Activated gamma-delta T cell treated with anti-CD3 and anti-CD28 coated beads, Interleukin-2, amount 50 U/mL, for 16 hours (primary cell): ENCODE measurements at regions not wholly inside any gene's neighbourhood (a gene's known extent, or its start where the extent isn't known, plus 50 kb on each side); places are given as distances from the start of the nearest gene placed in this dataset.
"Not testable (repeated sequence)": the region's sequence is repeated elsewhere in the genome, so short reads cannot be mapped to it uniquely, and the experiment has no call there.

Experiments
- DNase-seq: peaks from one replicate; pipeline ENCODE4 v3.0.0-alpha.2; 2020; ENCODE audit warnings: low read depth

DNA sequence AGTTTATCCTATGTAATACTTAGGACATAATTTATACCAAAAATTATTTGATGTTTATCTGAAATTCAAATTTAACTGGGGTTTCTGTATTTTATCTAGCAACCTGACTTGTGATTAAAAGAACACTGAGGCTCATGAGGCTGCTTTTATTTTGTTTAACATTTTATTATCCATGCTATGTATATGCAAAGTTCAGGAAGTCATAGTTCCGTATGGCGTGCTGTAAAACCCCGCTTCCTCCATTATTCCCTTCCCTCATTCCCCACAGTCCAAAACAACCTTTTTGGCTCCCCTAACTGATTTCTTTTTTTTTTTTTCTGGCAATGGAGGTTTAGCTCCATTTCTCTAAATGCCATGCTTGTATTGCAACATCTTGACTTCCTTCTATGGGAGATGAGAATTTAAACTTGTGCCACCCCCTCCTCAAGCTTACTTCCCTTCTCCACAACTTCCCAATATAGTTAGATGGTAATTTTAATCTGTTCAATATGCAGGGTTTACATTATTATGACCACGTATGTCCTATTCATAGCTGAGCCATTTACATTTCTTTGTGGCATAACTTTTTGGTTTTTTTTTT, 138.0 kb upstream of the DNAH14 start:
- no peak for DNase-seq

GRCh38 chr1:224795591-224795990, 133.9 kb upstream of the DNAH14 start:
- no peak for DNase-seq

GRCh38 chr1:224799083-224799482, 130.4 kb upstream of the DNAH14 start:
- DNase-seq = no peak

- no peak for DNase-seq
Observed at GRCh38 chr1:224800486-224801119, 128.9 kb upstream of the DNAH14 start.

DNA sequence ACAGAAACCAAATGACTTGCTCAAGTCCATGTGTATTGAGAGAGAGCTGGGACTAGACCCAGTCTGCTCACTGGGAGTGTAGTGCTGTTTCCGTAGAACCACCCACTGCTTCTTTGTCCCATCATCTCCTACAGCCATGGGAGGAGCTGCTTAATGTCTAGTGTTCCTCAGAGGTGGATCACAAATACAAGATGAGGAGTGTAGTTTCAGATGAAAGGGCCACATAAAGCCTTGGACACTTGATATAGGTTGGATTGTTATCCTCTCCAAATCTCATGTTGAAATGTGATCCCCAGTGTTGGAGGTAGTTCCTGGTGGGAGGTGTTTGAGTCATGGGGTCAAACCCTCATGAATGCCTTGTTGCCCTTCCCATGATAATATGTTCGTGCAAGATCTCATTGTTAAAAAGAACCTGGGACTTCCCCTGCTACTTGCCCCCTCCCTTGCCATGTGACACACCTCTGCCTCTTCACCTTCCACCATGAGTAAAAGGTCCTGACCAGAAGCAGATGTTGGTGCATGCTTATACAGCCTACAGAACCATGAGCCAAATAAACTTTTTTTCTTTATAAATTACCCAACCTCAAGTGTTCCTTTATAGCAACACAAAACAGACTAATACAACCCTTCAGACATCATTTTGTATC, 127.5 kb upstream of the DNAH14 start:
- DNase-seq = no peak

DNA sequence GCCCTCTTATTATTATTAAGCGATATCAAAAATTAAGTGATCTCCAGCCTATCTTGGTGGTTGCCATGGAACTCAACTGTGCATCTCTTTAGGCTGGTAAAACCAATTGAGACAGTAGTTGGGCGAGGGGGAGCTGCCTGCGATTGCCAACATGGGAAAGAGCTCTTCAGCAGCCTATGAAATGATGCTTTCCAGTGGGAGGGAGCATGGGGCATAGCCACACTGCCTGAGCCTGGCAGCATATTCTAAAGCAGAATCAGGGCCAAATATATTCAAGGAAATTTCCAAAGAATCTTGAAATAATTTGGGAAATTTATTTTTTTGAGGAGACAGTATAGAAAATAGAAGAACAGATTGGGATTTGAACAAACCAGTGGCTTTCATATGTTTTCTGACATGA, 126.9 kb upstream of the DNAH14 start:
- no peak for DNase-seq

DNA sequence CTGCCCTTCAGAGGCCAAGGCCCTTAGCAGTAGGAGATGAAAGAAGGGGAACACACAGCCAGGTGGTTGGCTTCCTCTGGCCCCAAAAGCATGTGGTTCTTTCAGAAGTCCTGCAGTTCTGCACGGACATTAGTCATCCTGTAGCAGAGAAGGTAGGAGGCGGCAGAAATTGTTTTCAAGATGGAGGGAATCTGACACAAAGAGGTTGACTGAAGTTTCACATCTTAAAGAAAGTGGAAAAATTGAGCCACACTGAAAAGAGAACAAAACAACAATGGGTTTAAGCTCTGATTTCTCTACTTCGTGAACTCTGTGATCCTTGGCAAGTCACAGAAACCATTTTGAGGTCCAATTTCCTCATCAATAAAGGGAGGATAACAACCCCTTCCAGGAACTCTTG, 125.3 kb upstream of the DNAH14 start:
- no peak for DNase-seq

DNA sequence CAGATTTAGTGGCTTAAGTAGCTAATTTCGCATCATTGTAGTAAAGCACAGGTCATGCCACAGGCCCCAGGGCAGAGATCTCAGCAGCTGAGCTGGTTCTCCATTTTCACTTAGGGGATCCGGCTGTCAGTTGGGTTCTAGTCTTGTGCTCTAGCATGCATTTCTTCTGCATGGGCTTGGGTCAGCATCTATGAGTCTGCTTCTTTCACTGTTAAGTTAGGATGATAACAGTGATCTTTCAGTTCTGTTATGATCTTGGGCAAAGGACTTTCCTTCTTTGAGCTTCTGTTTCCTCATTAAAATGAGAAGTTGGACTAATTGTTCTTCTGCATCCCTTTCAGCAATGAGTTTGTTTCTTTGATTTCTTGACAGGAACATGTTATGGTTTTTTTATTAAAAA, 123.6 kb upstream of the DNAH14 start:
- no peak for DNase-seq

DNA sequence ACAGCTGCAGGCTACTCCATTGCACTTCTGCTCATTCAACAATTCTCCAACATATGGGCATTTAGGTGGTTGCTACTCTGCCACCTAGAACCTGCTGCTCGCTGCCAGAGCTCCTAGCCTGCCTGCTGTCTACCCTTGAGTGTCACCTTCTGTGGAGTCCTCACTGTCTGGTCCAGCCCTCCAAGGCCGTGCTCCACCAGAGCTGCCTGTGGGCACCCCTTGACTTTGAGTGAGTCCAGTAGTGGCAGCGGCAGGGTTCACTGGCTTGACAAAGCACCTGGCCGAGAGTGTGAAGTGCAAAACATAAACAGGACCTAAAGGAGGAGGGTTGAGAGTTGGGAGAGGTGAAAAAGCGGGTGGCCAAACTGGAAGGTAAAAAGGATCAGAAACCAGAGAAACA, 120.3 kb upstream of the DNAH14 start:
- DNase-seq = no peak

DNA sequence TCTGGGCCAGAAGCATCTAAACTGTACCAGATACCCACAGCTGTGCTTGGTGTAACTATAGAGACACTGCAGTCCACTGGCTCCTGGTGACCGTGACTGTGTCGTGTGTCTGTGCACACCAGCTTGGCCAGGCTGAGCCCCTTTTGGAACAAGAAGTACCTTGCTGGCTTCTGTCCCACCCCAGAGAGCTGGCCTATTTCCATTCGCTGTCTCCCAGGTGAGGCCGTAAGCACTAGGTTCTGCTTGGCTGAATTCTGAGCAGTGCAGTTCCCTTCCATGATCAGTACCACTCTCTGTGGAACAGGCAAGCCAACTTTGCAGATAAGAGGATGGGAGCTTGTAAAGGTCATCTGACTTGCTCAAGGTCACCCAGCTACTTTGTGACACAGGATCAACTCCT, 119.9 kb upstream of the DNAH14 start:
- DNase-seq = no peak

DNA sequence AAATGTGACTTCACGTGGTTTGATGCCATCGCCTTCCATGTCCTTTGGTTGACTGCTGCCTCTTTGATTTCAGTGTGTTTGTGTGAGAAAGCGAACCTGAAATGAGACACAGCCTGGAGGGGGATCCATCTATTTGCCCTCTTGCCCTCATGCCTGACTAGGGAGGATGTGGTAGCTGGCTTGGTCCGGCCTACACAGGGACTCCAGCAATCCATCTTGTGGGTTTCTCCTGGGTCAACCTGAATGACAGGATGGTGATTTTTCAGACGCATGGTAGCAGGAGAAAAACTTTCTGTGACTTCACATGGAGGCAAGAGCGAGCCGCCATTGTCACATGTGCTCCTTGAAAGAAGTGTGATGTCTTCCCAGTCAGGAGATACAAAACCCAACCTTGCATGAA, 117.9 kb upstream of the DNAH14 start:
- no peak for DNase-seq

DNA sequence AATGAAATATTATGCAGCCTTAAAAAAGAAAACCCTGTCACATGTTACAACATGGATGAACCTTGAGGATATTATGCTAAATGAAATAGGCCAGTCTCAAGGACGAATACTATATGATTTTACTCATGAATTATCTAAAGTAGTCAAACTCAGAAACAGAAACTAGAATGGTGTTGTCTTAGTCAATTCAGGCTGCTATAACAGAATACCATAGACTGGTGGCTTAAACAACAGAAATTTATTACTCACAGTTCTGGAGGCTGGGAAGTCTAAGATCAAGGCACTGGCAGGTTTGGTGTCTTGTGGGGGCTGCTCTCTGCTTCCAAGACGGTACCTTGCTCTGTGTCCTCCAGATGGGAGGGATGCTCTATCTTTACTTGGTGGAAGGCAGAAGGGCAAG, 113.8 kb upstream of the DNAH14 start:
- no peak for DNase-seq

DNA sequence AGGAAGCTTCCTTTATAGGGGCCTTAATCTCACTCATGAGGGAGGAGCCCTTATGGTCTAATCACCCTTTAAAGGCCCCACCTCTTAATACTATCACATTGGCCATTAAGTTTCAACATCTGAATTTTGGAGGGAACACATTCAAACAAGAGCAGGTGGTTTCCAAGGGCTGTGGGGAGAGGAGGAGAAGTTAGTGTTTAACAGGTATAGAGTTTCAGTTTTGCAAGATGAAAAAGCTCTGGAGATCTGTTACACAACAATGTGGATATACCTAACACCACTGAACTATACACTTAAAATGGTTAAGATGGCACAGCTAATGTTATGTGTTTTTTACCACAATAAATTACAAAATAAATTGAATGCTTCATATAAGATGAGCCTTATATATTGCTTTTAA, 113.4 kb upstream of the DNAH14 start:
- DNase-seq = no peak

DNA sequence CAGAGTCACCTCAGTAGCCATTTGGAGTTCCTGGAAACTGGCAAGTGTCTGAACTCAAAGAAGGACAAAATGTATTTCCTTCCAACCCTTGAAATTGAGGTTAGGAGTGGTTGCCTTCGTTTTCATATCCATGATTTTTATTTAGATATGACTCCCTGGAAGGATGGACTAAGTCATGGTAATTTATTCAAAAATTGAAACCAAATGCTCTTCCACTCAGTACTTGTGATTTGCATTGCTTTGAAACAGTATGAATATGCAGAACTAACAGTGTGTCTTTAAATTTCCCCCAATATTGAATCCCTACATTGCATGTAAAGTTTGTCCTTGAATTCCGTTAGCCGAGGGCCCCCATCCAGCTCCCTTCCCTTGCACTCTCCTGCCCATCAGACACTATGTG, 112.1 kb upstream of the DNAH14 start:
- no peak for DNase-seq

DNA sequence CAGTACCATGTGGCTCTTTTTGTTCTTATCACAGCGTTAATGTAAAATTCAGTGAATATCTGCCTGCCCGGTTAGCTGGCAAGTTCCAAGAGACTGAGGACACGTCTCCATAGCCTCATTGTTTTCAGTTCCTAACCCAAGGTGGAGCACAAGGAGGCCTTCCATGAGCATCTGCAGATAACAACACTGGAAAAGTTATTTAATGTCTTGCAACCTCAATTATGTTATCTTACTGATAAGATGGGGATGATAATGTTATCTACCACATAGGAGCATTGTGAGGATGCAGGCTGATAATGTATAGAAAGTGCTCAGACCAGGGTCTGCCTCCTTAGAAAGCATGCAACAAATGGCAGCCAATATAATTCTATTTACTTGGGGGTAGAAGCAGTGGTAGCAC, 109.6 kb upstream of the DNAH14 start:
- no peak for DNase-seq

DNA sequence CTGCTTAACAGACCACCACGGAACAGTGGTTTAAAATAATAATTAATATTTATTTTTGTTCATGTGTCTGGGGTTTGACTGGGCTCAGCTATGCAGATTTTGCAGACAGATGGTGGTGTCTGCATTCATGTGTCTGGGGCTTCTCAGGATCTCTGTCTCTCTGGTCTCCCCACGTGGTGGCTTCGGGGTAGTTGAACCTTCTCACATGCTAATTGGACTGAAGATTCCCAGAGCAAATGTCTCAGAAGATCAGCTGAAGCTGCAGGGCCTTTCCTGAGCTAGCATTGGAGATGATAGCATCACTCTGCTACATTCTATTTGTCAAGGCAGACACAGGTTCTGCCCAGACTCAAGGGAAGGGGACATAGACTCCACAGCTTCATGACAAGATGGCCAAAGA, 109.1 kb upstream of the DNAH14 start:
- DNase-seq = no peak

DNA sequence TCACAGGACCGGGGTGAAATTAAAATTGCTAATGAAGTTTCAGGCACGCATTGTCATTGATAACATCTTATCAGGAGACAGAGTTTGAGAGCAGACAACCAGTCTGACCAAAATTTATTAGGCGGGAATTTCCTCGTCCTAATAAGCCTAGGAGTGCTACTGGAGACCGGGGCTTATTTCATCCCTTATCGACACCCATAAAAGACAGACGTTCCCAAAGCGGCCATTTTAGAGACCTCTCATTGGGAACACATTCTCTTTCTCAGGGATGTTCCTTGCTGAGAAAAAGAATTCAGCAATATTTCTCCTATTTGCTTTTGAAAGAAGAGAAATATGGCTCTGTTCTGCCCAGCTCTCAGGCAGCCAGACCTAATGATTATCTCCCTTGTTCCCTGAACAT, 107.7 kb upstream of the DNAH14 start:
- not testable (repeated sequence) for DNase-seq

DNA sequence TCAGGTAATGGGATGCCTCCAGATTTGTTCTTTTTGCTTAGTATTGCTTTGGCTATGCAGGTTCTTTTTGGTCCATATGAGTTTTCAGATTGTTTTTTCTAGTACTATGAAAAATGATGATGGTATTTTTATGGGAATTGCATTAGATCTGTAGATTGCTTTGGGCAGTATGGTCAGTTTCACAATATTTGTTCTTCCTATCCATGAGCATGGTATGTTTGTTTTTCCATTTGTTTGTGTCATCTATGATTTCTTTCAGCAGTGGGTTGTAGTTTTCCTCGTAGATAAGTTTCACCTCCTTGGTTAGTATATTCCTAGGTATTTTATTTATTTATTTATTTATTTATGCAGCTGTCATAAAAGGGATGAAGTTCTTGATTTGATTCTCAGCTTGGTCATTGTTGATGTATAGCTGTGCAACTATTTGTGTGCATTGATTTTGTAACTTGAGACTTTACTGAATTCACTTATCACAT, 103.9 kb upstream of the DNAH14 start:
- no peak for DNase-seq

DNA sequence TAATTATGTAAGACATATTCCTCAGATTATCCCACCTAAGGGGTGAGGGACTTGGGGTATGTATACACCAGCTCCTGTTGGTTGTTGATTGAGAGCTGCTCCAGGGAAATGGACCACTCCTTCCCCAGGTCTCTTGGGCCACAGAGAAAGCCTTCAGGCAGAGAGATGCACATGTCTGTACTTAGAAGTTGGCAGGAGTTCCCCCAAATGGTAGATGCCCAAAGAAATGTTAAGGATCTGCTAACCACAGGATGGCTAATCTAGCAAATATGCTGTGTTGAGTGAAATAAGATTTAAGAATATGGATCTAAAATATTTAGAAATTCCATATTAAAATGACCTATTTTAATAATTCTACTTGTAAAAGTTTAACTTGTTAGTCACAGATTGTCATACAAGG, 100.8 kb upstream of the DNAH14 start:
- DNase-seq = no peak

DNA sequence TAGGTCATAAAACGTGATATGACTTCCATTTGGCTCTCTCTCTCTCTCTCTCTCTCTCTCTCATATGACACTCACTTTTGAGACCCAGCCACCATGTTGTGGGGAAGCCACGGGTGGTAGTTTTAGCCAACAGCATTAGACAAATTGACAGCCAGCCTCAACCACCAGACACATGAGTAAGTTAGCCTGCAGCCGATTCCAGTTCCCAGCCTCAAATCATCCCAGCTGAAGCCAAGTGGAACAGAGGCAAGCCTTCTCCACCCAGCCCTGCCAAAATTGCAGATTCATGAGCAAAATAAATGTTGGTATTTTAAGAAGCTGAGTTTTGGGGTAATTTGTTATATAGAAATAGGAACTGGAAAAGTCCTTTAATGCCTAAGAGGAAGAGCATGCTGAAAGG, 98.0 kb upstream of the DNAH14 start:
- no peak for DNase-seq

- not testable (repeated sequence) for DNase-seq
Observed at GRCh38 chr1:224839648-224840300, 89.7 kb upstream of the DNAH14 start.

- not testable (repeated sequence) for DNase-seq
Observed at GRCh38 chr1:224841803-224842202, 87.7 kb upstream of the DNAH14 start.
